ENCODE measurements at regions not wholly inside any gene's neighbourhood (a gene's known extent, or its start where the extent isn't known, plus 50 kb on each side); places are given as distances from the start of the nearest gene placed in this dataset.
A peak's percentile ranks its signal among the peaks of the same experiment; 100 is the strongest.

- Histone ChIP-seq H3K23ac (ENCODE audit: insufficient read length, low read depth, low read length) (no peak overlapping the region), H4K8ac (replicated peaks; ENCODE audit: insufficient read length, low read depth, low read length) (no peak overlapping the region), H2BK12ac (ENCODE audit: insufficient read length, low read depth, low read length) (no peak overlapping the region), H3K14ac (ENCODE audit: insufficient read depth, low read length) (no peak overlapping the region), H3K27ac (ENCODE audit: insufficient read length, low read depth, low read length) (no peak overlapping the region), H3K79me2 (ENCODE audit: insufficient read depth, low read length) (no peaks in the 10 kb centered on the region), H2AK5ac (ENCODE audit: insufficient read length, low read length) (no peak overlapping the region), H2BK20ac (ENCODE audit: low read depth, low read length, poor library complexity, severe bottlenecking) (no peak overlapping the region), H3K4me2 (ENCODE audit: insufficient read depth, insufficient read length, low read length) (no peak overlapping the region), H3T11ph (ENCODE audit: low read length) (no peak overlapping the region), H3K9ac (ENCODE audit: extremely low read depth, insufficient read length, low read length) (no peak overlapping the region), H2BK120ac (ENCODE audit: low read depth, low read length, poor library complexity, severe bottlenecking) (no peak overlapping the region), H4K5ac (ENCODE audit: insufficient read length, low read depth, low read length) (no peak overlapping the region), H2BK15ac (ENCODE audit: low read depth, low read length) (no peak overlapping the region), H3K23me2 (ENCODE audit: insufficient read length, low read depth, low read length, poor library complexity, severe bottlenecking) (no peaks in the 10 kb centered on the region), H3K4me1 (ENCODE audit: insufficient read depth, low read length) (peaks cover 9% of the 10 kb centered on the region; the same call in 1 of the 2 replicates), H4K20me1 (ENCODE audit: control insufficient read depth, insufficient read depth, insufficient read length) (no peaks in the 10 kb centered on the region), H3K9me3 (ENCODE audit: control insufficient read depth, low read depth, low read length) (no peaks in the 10 kb centered on the region), H3K27me3 (ENCODE audit: insufficient read depth, low read length) (no peaks in the 10 kb centered on the region; the same call in 1 of the 2 replicates), H3K18ac (ENCODE audit: insufficient read length, low read depth, low read length) (no peak overlapping the region), H3K4ac (ENCODE audit: low read depth, low read length) (no peak overlapping the region), H4K91ac (ENCODE audit: insufficient read length, low read depth, low read length) (no peak overlapping the region), H3K56ac (ENCODE audit: insufficient read length, low read depth, low read length) (no peak overlapping the region), H2BK5ac (ENCODE audit: insufficient read length, low read length) (no peak overlapping the region), H2AFZ (ENCODE audit: low read length) (no peak overlapping the region), H3K79me1 (ENCODE audit: insufficient read depth, low read depth, low read length, poor library complexity, severe bottlenecking) (no peaks in the 10 kb centered on the region)
- no peaks in the 10 kb centered on the region for H3K9me3 Mint-ChIP-seq
- peak overlapping the region in 1 of 3 experiments; percentile 63; a peak in 1 of 7 replicates for H3K27ac Mint-ChIP-seq
- H3K27me3 Mint-ChIP-seq (ENCODE audit: low read depth) = no peaks in the 10 kb centered on the region
- H3K4me1 Mint-ChIP-seq = peaks cover 50 to 58% of the 10 kb centered on the region in 2 experiments
- no peak overlapping the region for H3K4me3 Mint-ChIP-seq
- no peak for DNase-seq
- no peaks in the 10 kb centered on the region; a peak in 2 of 7 replicates for H3K36me3 Mint-ChIP-seq (ENCODE audit: insufficient read depth in 1 of 3, low read depth in 3 of 3)
- WGBS (ENCODE audit: extremely low coverage, insufficient read length, low lambda C conversion rate) = no CpG with 5 or more reads among the region's 8 CpGs
- no peak for TF ChIP-seq CTCF (conservative IDR thresholded peaks at IDR 0.05)
Observed at GRCh38 chr13:106683179-106683578, 115.2 kb upstream of the ARGLU1 start.

Data from H9 (cell line).